ENCODE measurements at regions not wholly inside any gene's neighbourhood (a gene's known extent, or its start where the extent isn't known, plus 50 kb on each side); places are given as distances from the start of the nearest gene placed in this dataset.

GRCh38 chr21:14881863-14882499 is 182.8 kb downstream of the NRIP1 start:
- DNase-seq (ENCODE audit: extremely low spot score in 2 of 2) = no peak
- Histone ChIP-seq H3K4me3 (no peak overlapping the region), H3K36me3 (no peaks in the 10 kb centered on the region), H3K9me3 (no peaks in the 10 kb centered on the region), H3K27me3 (no peaks in the 10 kb centered on the region), H3K4me1 (peaks cover 12% of the 10 kb centered on the region), H3K27ac (no peak overlapping the region)
- TF ChIP-seq CTCF (IDR thresholded peaks at IDR 0.05) (no peak), POLR2AphosphoS5 (IDR thresholded peaks at IDR 0.05; ENCODE audit: insufficient read depth in 1 of 2, low read depth in 1 of 2) (no peak)
- intact Hi-C loops (cut with DNase I) = no loop called here

DNA sequence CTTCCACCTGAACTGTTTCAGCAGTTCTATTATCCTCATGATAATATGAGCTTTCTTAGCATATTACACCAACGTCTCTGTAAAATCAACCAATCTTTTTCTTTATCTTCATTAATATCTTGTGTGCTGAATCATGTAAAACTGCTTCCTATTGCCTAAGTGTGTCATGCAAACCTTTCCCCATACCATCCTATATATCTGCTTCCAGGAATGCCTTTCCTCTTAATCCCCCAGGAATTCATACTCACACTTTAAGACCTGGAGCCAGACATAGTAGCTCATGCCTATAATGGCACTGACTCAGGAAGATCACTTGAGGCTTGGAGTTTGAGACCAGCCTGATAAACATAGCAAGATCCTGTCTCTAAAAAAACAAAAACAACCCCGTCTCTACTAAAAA is 183.9 kb downstream of the NRIP1 start:
- H3K9me3 ChIP-seq = no peaks in the 10 kb centered on the region
- peaks cover 20% of the 10 kb centered on the region for H3K4me1 ChIP-seq
- no peaks in the 10 kb centered on the region for H3K27me3 ChIP-seq
- no peak overlapping the region for H3K4me3 ChIP-seq
- no peak overlapping the region for H3K27ac ChIP-seq
- TF ChIP-seq CTCF (IDR thresholded peaks at IDR 0.05) (no peak), POLR2A (IDR thresholded peaks at IDR 0.05) (no peak), POLR2AphosphoS5 (IDR thresholded peaks at IDR 0.05; ENCODE audit: insufficient read depth in 1 of 2, low read depth in 1 of 2) (no peak)
- intact Hi-C loops (cut with DNase I) = no loop called here
- H3K36me3 ChIP-seq = no peaks in the 10 kb centered on the region
- DNase-seq (ENCODE audit: extremely low spot score in 2 of 2) = no peak

- Histone ChIP-seq H3K27ac (no peak overlapping the region), H3K4me1 (peaks cover 29% of the 10 kb centered on the region), H3K36me3 (no peaks in the 10 kb centered on the region), H3K27me3 (no peaks in the 10 kb centered on the region), H3K9me3 (no peaks in the 10 kb centered on the region), H3K4me3 (no peak overlapping the region)
- intact Hi-C loops (cut with DNase I) = loop anchor here (10.0 kb wide), 1 partner anchor 185 kb away; the partner anchor contains the start of gene NRIP1
- DNase-seq (ENCODE audit: extremely low spot score in 2 of 2) = no peak
- TF ChIP-seq CTCF (IDR thresholded peaks at IDR 0.05) (no peak), POLR2A (IDR thresholded peaks at IDR 0.05) (no peak), POLR2AphosphoS5 (IDR thresholded peaks at IDR 0.05; ENCODE audit: insufficient read depth in 1 of 2, low read depth in 1 of 2) (no peak)
These were observed 185.3 kb downstream of the NRIP1 start for GRCh38 chr21:14879458-14879857.

DNA sequence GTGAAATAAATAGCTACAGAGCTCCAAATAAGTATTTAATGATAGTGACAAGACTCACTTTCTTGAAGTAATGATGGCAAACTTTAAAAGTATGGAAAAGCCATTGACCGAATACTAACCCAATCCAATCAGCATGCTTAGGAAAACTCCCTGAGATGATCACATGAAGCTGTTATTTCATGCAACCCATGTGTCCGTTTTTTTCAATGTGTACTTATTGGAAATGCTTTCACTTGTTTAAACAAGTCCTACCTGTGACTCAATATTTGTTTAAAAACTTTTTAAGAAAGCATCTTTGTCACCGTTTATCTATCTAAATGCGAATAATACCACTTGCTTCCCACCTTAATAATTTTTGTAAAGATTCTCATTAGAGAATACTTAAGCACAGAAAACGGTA is 185.8 kb downstream of the NRIP1 start:
- Histone ChIP-seq H3K27me3 (no peaks in the 10 kb centered on the region), H3K36me3 (no peaks in the 10 kb centered on the region), H3K4me1 (peaks cover 34% of the 10 kb centered on the region), H3K4me3 (no peak overlapping the region), H3K9me3 (no peaks in the 10 kb centered on the region), H3K27ac (no peak overlapping the region)
- no peak for DNase-seq (ENCODE audit: extremely low spot score in 2 of 2)
- intact Hi-C loops (cut with DNase I) = loop anchor here (10.0 kb wide), 1 partner anchor 186 kb away; the partner anchor contains the start of gene NRIP1
- no peak for TF ChIP-seq POLR2AphosphoS5 (IDR thresholded peaks at IDR 0.05; ENCODE audit: insufficient read depth in 1 of 2, low read depth in 1 of 2)
- no peak for TF ChIP-seq CTCF (IDR thresholded peaks at IDR 0.05)
- TF ChIP-seq POLR2A (IDR thresholded peaks at IDR 0.05) = no peak

GRCh38 chr21:14877581-14878228 is 187.1 kb downstream of the NRIP1 start:
- peak in 1 of 2 donors; percentile 64 for TF ChIP-seq POLR2AphosphoS5 (IDR thresholded peaks at IDR 0.05; ENCODE audit: insufficient read depth in 1 of 2, low read depth in 1 of 2)
- TF ChIP-seq CTCF (IDR thresholded peaks at IDR 0.05) = no peak
- TF ChIP-seq POLR2A (IDR thresholded peaks at IDR 0.05) = no peak
- no peak for DNase-seq (ENCODE audit: extremely low spot score in 2 of 2)
- no peaks in the 10 kb centered on the region for H3K27me3 ChIP-seq
- no peak overlapping the region for H3K4me3 ChIP-seq
- peak overlapping the region; percentile 7 for H3K27ac ChIP-seq
- intact Hi-C loops (cut with DNase I) = loop anchor here (10.0 kb wide), 1 partner anchor 187 kb away; the partner anchor contains the start of gene NRIP1
- peaks cover 34% of the 10 kb centered on the region for H3K4me1 ChIP-seq
- no peaks in the 10 kb centered on the region for H3K36me3 ChIP-seq
- no peaks in the 10 kb centered on the region for H3K9me3 ChIP-seq
